GM18519 (cell line): ENCODE measurements at regions not wholly inside any gene's neighbourhood (a gene's known extent, or its start where the extent isn't known, plus 50 kb on each side); places are given as distances from the start of the nearest gene placed in this dataset.
"Not testable (repeated sequence)": the region's sequence is repeated elsewhere in the genome, so short reads cannot be mapped to it uniquely, and the experiment has no call there.

Experiments used
- ATAC-seq: cut with Tn5 transposase; IDR thresholded peaks from one replicate; pipeline ENCODE4 v1.9.1; 2021; ENCODE audit warnings: mild to moderate bottlenecking, moderate library complexity; ENCODE audit not compliant: unreplicated experiment, low FRiP score

- ATAC-seq = no peak
These were observed 70.5 kb upstream of the INSIG1 start for GRCh38 chr7:155227004-155227787.

DNA sequence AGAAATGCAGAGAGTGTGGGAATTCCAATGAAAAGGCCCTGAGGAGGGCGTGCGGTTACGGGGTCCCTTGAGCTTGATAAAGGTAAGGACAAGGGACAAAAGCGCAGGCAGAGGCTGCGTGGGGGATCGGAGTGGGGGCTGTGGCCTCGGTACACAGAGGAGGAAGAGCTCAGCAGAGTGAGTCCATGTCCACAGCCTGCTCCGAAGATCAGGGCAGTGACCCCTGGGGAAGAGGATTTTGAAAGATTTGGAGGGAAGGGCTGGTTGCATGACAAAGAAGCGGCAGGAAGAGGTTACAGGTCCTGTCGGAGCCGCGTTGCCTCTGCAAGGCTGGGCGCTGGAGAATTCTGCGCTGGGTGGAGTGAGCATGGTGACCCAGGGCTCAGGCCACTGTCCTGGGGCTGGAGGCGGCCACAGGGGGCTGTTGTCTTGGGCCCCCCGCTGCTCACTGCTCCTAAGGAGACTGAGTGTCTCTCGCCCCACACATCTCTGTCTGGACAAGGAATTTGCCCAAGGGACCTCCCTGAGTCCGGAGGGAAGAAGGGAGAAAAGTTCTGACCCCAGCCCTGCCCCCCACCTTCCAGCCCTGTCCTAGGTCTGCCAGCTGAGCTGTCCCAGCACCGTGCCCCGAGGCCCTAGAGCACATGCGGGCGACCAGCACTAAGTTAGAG, 69.8 kb upstream of the INSIG1 start:
- no peak for ATAC-seq

- ATAC-seq = no peak
These were observed 69.2 kb upstream of the INSIG1 start for GRCh38 chr7:155228459-155228845.

GRCh38 chr7:155228894-155229293, 68.8 kb upstream of the INSIG1 start:
- no peak for ATAC-seq

GRCh38 chr7:155229548-155230168, 68.0 kb upstream of the INSIG1 start:
- ATAC-seq = no peak

- ATAC-seq = no peak
These were observed 67.5 kb upstream of the INSIG1 start for GRCh38 chr7:155230169-155230593.

DNA sequence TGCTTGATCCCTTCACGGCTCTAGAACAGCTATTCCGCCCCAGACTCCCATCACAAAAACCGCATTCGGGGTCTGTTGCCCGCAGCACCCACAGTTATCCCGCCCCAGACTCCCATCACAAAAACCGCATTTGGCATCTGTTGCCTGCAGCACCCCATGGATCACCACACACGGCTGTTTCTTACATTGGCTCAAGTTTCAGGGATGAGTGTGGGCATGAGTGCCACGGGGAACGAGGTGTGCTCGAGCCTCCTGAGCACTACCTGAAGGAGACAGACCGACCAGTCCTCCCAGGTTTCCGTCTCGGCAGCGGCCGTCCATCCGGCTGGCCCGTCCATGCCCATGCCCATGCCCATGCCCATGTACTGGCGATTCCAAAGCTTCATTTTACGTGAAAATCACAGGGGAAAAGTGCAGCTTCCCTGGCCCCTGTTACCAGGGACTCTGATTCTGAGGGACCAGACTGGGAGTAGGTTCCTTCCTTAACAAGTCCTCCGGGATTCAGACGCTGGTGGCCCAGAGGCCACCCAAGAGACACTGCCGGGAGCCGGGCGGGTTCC, 66.4 kb upstream of the INSIG1 start:
- ATAC-seq = no peak

- no peak for ATAC-seq
These were observed 65.7 kb upstream of the INSIG1 start for GRCh38 chr7:155231941-155232340.

- ATAC-seq = no peak
These were observed 64.8 kb upstream of the INSIG1 start for GRCh38 chr7:155232911-155233310.

DNA sequence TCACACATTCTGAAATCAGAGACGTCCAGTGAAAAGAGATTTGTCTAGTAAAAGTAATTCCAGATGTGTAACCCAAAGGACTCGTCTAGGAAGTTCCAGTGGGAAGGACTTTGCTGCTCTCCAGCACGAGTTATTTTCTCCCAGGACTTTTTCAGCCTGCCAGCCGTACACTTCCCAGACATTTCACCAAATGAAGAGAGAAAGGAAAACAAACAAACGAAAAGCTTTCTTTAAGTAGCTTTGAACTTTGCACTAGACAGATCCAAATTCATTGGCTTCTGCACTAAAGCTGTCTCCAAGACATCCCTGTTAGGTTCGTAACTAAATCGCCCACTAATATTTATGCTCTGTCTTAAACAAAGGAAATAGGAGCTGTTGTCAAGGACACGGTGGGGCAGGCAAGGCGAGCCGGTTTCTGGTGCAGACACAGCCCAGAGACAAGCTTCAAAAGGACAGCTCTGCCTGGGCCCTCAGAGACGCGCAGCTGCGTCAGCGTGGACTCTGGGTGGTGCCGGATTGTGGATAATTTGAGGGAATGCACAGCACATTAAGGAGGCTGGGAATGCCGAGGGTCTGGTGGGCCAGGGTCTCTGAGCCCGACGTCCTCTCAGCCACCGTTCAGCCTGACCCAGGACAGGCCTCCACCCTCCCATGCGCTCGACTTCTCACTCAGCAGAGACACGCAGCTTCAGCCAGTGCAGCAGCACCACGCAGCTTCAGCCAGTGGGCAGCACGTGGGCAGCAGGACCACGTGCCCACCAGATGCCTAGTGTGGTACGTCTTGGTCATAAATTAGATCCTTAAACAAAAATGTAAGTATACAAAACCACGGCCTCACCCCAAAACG, 64.1 kb upstream of the INSIG1 start:
- no peak for ATAC-seq

GRCh38 chr7:155234158-155234492, 63.6 kb upstream of the INSIG1 start:
- ATAC-seq = no peak

- ATAC-seq = no peak
These were observed 62.5 kb upstream of the INSIG1 start for GRCh38 chr7:155234950-155235789.

DNA sequence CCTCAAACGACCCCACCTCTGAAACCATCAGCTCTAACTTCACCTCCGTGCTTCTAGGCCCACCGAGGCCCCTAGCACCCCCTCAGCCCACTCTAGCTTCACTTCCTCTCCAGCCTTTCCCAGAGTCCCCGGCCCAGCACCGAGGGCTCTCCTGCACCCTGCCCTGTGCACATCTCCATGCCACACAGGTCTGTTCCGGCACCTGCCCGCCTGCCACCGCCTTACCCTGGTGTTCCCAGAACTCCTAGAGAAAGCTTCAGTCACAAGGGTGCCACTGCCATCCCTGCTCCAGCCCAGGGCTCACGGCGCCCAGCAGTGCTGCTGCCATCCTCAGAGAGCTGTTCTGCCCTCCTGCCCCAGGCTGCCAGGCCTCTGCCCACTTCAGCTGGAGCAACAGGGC, 61.3 kb upstream of the INSIG1 start:
- no peak for ATAC-seq

DNA sequence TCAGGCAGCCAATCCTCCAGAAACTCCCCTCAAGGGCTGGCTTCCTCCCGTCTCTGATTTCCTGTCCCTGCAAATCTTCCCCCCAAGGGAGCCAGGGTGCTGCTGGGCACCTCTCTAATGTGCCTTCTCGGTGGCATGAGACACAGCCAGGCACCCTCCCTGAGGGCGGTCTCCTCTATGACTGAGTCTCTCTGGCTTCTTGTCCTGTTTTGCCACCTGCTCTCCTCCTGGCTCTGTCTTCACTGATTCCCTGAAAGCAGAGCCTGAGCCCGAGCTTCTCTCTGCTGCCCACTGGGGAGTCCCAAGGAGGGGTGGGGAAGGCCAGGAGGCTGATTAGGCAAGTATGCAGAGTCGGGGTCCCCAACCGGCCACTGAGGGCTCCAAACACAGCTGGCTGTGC, 60.4 kb upstream of the INSIG1 start:
- no peak for ATAC-seq

DNA sequence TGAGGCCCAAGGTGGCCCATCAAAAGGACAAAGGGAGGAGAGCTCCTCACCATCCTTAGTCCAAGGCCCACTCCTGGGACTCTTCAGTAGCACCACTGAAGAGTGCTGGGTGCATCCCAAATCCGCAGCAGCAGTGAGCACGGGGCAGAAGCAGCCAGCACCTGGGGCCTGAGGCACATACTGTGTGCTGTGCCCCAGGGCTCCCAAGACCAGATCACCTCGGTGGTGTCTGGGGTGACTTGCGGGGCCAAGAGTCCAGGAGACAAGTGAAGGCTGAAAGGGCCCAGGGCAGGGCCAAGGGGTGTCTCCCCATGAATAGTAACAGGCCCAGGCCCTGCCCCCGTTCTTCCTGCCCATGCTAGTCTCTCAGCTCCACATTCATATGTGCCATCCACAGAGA, 59.9 kb upstream of the INSIG1 start:
- ATAC-seq = no peak

DNA sequence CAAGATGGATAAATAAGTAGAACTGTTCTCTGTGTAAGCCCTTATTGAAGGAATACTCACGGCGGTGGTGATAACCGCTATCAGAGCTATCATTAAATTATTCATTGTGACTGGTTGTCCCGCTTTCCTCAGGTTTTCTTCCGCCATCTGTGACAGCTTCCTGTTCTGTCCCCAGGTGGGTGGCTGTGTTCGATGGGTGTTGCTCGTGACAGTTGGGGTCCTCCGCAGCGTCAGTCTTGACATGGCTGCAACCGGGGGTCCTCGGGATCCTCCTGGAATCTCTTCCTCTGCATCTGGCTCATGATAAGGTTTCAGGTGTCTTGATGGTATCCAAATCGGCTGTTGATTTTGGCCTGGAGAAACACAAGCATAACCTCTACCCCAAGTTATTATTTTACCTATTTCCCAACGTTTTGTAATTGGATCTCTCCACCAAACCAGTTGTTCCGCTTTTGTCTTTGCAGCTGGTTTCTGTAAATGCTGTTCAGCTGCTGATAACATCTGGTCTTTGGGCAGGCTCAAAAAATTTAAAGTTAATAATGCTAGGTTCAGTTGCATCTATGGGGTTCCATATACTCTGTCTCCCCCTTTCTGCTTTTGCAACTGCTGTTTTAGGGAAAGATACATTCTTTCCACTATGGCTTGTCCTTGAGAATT, 58.1 kb upstream of the INSIG1 start:
- ATAC-seq = not testable (repeated sequence)

DNA sequence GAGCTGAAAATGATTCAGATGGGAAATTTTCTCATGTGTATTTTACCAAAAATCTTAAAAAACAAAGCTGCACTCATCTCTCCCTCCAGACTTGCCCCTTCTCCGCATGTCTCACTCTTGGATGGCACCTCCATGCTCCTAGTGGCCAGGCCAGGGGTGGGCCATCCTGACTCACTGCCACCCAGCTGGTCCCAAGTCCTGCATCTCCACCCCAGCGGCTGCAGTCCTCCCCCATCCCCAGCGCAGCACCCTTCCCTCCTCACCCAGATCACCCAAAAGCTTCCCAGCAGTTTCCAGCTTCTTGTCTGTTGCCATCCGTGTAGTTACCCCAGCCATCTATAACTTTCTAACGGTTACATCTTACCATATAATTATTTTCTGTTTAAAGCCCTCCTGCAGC, 53.0 kb upstream of the INSIG1 start:
- no peak for ATAC-seq

GRCh38 chr7:155247479-155248365, 50.0 kb upstream of the INSIG1 start:
- no peak for ATAC-seq
